ENCODE measurements at regions not wholly inside any gene's neighbourhood (a gene's known extent, or its start where the extent isn't known, plus 50 kb on each side); places are given as distances from the start of the nearest gene placed in this dataset.
"Not testable (repeated sequence)": the region's sequence is repeated elsewhere in the genome, so short reads cannot be mapped to it uniquely, and the experiment has no call there.

DNA sequence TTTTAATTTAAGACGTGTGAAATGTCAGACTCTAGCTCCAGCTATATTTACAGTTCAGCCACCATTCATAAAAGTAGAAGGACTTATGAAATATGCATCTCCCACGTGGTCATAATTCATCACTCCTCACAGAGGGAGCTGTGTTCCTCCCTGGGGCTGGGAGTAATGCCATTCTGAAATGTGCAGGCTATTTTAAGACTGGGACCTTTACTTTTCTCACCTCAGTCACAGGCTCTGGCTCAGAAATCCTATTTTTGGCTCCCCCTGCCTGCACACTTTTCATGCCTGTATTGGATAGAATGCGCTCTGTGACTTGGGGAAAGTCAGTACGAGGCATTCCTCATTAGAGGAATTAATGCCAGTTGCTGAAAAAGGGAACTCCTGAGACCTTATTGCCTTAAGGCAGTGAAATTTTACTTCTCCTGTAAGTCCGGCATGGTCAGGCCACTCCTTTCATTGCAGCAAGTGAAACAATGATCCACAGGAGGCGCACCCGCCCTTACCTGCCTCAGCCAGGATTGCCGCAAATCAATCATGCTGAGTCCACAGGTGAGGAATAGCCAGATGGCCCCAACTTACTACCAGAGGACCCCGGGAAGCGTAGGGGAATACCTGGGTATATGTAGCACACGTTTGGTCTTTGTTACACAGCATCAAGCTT, 1133.2 kb upstream of the TMEM132C start:
- no peak for DNase-seq

DNA sequence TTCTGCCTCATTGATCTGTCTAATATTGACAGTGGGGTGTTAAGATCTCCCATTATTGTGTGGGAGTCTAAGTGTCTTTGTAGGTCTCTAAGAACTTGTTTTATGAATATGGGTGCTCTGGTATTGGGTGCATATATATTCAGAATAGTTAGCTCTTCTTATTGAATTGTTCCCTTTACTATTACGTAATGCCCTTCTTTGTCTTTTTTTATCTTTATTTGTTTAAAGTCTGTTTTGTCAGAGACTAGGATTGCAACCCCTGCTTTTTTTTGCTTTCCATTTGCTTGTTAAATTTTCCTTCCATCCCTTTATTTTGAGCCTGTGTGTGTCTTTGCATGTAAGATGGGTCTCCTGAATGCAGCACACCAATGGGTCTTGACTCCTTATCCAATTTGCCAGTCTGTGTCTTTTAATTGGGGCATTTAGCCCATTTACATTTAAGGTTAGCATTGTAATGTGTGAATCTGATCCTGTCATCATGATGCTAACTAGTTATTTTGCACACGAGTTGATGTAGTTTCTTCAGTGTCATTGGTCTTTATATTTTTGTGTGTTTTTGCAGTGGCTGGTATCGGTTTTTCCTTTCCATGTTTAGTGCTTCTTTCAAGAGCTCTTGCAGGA, 1126.0 kb upstream of the TMEM132C start:
- not testable (repeated sequence) for DNase-seq

DNA sequence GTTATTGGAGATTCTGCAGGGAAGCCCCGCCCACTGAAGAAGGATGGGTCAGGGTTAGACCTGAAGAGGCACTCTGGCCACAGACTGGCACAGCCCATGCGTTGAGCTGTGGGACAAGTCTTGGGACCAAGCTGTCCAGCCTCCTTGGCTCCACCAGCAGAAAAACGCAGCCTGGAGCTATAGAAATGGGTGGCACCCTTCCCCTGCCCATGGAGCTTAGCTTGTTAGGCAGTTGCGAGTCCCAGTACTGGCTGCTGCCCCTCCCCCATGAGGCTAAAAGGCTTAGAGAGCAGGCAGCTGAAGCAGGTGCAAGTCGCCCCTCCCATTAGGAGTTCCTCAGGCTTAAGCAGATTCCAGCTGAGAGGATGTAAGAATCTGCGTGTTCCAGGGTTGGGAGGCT, 1124.0 kb upstream of the TMEM132C start:
- no peak for DNase-seq

DNA sequence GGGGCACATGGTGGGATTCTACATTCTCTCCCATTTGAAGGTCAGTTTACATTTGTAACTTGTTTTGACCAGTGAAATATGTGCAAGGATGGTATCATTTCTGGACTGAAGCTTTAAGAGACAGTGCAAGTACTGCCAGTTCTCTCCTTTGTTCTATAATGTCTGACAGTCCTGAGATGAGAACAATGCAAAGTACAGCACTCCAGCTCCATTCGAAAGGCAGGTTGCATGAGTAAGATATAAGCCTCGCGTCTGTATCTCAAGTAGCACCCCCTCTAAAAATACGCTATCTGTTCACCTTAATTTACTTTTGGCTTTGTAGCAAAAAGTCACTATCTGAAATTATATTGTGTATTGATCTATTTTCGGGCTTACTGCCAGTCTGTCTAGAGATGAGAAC, 1122.2 kb upstream of the TMEM132C start:
- DNase-seq, result no peak

DNA sequence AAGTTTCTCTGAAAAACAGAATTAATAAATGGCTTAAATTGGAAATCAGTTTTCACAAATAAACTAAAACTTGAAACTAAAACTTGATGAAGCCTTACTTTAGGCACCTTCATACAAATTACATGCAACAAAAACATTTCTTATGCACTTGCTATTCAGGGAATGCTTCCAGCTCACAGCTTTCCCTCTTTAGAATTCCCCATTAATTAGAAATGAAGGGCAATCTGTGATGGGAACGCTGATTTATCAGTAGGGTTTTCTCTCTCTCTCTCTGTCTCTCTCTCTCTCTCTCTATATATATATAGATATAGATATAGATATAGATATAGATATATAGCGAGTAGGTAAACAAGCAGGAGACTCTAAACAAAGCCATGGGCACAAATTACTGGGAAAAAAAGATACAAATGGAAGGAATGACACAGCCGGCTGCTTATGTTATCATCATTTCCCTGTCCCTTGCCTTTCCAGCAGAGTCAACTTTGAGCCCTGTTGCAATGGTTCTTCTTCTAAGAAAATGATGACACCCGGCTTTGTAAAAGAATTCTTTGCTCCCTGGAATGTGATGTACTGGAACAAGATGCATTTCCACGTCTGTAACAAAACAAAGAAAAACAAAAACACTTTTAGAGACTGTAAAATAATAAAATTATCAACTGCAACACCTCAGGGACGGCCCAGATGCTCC, 1121.6 kb upstream of the TMEM132C start:
- no peak for DNase-seq

DNA sequence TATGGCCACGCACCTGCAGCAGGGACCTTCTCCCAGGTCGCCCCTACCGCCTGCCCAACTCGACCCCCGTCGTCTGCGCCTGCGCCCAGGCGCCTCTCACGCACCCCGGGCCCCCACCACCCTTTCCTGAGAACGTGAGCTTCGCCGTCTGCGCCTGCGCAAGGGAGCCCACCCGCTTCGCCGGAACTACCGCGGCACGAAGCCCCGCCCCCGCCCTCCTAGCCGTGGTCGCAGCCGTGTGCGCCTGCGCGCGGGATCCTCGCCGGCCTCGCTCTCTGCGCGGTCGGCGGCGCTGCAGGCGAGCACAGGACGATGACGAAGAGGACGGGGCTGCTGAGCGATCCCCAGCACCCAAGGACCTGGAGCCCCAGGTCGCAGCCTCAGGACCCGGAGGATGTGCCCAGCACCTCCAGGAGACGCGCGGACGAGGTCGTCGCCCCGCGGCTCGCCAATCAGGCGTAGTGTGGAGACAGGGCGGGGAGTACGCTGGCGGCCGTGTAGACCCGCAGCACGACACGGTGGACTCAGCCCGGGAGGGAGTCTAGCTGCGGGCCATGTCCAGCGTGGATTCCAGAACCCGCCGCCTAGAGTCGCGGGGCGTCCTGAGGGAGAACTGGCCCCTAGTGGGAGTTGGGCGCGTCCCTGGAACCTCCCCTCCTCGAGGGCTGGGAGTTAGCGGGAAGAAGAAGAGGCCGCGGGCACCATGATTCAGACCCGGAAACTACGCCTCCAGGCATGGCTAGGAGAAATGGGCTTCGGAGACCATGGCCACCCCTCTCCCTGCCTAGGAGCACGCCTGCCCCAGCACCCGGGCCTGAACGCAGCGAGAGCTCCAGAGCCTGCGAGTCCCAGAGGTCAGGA, 1120.8 kb upstream of the TMEM132C start:
- peak; percentile 78 to 81 for DNase-seq

DNA sequence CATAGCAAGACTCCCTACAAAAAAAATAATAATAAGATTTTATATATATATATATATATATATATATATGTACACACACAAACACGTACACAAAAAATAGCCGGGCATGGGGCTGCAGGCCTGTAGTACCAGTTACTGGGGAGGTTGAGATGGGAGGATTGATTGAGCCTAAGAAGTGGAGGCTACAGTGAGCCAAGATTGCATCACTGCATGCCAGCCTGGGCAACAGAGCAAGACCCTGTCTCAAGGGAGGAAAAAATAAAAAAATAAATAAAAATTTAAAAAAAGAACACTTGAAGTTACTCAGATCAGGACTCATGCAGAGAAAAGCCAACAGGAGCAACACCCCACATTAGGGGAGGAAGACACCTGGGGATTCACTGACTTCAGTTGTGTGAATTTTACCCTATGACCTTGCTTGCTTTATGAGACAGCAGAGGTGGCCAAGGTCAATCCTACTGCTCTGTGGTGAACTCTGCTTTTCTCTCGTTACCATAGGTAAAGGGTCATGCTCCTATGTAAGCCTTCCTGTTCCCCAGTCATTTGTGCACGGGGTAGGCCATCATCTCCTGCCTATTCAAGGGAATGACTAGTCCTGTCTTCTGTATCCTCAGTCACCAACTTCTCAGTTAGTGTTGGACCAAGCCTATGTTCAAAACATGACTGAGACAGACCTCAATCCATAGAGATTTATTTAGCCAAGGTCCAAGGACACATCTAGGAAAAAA, 1119.8 kb upstream of the TMEM132C start:
- no peak for DNase-seq

DNA sequence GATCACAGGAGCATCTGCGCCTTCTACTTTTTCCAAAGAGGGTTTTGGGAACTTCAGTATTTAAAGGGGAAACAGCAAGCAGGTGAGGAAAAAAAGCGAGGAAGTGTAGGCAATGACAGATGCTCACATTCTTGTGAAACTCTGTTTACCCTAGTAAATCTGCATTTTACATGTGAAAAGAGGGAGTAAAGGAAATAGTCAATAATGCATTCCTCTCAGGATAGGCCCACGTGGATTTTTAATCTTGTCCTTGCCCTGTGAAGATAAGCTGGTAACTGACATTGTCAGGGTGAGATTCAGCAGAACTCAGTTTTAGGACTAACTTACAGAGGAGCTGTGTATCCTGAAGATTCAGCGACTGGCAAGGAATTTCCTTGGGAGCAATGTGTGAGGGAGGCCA, 1119.2 kb upstream of the TMEM132C start:
- no peak for DNase-seq

DNA sequence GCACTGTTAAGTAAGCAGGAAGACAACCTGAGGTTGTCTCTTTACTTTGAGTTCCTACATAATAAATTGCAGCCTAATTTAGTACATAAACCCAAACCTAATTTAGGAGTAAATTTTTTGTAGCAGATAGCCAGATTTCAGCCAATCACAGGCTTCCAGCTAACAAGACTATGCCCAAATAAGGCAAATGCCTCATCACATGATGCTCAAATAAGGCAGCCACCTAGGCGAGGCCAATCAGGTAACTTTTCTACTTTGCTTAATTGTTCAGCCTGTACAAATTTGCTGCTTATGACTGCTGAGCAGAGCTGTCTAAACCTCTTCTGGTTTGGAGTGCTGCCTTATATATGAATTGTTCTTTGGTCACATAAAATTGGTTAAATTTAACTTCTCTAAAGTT, 1118.7 kb upstream of the TMEM132C start:
- DNase-seq, result no peak

DNA sequence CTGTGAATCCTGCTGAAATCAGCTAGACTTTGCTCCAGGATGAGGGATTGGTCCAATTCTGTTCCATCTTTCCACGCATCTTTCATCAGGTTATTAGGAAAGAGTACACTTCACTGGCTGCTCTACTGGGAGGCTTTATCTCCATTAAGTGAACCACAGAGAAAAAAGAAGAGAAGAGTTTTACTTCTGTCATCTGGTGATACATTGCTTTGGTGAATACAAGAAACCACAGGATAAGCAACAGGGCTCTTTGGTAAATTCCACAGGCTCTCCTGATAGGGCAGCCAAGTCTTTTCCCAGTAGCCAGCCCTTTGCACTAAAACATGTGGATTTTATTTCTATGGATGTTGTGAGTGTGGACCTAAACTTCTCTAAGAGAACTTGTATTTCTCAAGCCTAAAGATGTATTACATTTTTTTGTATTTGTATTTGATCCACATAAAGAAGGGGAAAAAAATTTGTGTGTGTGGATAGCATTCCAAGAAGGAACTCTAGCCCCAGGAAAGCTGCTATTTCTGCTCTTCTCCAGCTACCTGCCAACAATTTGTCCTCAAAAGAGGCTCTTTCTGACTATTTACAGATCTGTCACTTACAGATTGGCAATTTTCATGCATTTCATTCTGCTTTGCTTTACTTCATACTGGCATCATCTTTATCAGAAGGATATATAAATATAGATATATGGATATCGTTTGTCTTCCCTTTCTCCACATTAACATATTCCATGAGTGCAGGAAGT, 1117.6 kb upstream of the TMEM132C start:
- DNase-seq, result no peak

DNA sequence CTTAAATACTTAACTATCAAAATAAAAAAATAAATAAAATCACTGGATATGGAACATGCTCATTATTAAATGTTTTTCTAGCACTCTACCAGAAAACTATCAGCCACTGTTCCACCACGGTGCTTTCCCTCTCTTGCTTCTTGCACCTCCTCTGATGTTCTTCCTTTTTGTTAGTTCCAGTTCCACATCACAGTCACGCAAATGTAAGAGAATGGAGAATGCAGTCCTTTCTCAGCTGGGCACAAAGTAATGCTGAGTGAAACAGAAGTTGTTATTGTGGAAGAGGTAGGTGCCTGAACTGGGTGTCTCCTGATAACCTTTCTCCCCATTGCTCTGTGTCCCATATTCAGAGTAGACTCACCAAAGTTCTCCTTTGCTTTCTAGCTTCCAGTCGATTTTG, 1116.9 kb upstream of the TMEM132C start:
- DNase-seq, result no peak

DNA sequence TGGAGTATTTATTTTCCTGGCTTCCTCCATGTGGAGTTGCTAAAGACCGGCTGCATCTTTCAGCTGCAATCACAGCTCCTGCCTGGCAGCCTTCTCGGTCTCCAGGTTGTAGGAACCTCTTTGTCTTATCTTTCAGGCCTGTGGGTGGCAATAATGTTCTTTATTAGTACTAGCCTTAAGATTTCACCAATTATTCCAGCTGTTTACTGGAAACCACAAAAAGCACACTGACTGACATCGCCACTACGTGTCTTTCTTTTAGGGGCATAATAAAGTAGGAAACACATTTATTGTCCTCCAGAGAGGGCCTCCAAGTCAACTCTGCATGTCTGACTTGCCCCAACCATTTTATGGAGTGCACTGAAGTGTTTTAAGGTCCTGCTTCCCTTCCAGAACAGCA, 1116.5 kb upstream of the TMEM132C start:
- no peak for DNase-seq

DNA sequence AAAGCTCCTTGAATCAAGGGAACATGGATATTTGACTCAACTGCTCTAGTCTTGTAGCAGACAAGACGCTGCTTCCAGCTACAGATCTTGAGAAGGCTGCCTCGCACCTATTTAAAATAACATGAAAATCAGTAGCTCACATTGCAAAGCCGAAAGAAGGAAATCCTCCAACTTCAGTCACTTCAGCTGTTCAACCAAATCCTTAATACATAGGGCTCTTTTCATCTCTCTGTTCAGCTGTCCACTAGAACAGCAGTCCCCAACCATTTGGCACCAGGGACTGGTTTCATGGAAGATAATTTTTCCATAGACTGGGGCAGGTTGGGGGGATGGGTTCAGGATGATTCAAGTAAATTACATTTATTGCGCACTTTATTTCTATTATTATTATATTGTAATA, 1116.0 kb upstream of the TMEM132C start:
- DNase-seq, result no peak

DNA sequence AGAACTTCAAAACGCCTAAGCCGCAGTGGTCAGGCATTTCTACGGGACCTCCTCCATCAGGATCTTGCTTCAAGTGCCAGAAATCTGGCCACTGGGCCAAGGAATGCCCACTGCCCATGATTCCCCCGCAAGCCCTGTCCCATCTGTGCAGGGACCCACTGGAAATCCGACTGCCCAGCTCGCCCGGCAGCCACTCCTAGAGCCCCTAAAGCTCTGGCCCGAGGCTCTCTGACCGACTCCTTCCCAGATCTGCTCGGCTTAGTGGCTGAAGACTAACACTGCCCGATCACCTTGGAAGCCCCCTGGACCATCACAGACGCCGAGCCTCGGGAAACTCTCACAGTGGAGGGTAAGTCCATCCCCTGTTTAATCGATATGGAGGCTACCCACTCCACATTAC, 1113.0 kb upstream of the TMEM132C start:
- no peak for DNase-seq

DNA sequence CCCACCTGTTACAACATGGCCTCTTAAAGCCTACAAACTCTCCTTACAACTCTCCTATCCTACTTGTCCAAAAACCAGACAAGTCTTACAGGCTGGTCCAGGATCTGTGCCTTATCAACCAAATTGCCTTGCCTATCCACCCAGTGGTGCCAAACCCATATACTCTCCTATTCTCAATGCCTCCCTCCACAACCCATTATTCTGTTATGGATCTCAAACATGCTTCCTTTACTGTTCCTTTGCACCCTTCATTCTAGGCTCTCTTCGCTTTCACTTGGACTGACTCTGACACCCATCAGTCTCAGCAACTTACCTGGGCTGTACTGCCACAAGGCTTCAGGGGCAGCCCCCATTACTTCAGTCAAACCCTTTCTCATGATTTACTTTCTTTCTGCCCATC, 1112.1 kb upstream of the TMEM132C start:
- not testable (repeated sequence) for DNase-seq

DNA sequence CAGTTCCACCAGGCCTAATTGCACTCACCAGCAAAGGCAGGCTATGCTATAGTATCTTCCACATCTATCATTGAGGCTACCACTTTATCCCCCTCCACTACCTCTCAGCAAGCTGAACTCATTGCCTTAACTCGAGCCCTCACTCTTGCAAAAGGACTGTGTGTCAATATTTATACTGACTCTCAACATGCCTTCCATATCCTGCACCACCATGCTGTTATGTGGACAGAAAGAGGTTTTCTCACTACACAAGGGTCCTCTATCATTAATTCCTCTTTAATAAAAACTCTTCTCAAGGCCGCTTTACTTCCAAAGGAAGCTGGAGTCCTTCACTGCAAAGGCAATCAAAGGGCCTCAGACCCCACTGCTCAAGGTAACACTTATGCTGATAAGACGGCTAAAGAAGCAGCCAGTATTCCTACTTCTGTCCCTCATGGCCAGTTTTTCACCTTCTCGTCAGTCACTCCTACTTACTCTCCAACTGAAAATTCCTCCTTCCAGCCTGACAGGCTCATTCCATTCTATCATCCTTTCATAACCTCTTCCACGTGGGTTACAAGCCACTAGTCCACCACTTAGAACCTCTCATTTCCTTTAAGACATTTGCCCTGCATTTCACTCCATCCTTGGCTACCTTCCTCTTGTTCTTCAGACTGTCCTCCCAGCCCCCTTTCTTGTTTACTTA, 1110.9 kb upstream of the TMEM132C start:
- DNase-seq, result not testable (repeated sequence)

DNA sequence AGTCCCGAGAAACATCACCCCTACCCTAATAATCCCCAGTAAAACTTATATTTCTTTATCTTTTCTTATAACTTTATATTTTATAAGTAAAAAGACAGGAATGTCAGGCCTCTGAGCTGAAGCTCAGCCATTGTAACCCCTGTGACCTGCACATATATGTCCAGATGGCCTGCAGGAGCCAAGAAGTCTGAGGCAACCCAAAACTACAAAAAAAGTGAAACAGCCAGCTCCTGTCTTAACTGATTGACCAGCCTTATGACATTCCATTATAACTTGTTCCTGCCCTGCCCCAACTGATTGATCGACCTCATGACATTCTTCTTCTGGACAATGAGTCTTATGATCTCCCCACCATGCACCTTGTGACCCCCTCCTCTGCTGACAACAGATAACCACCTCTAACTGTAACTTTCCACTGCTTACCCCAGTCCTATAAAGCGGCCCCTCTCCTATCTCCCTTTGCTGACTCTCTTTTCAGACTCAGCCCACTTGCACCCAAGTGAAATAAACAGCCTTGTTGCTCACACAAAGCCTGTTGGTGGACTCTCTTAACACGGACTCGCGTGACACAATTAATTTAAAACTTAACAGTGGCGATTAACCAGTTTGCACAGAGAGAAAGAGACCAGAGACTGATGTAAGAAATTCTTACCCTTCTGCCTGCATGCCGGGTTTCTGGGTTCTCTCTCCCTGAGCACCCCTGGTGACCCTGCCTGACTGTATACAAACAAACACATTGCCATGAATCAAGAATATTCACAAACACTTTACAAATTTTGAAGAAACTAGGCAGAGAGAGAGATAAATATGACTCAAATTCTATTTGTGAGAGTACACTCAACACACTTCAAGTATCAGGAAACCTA, 1109.2 kb upstream of the TMEM132C start:
- not testable (repeated sequence) for DNase-seq

DNA sequence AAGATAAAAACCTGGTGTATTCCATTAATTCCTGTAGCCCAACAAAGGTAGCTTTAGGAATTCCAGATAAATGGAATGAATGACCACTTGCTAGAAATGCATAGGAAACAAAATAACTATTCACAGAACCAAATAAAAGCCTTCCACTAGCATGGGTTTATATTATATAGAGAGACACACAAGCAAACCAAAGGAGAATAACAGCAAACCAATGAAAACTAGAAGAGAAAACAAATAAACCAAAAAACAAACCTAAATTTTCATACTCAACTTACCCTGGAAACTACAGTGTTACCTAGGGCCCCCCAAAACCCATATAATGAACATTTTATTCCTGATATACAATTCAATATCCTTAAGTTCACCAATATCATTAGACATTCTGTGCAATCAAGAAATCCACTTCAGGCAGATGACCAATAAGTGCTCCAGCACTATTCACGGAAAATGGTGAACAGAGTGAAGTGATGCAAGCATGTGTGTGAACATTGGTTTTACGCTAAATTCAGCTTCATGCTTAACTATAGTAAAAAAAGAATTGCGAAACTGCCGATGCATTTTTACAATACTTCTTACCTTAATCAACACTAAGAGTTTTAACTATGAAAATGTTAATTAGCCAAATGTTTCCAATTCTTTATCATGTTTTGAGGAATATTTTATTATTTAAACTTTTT, 1108.4 kb upstream of the TMEM132C start:
- DNase-seq, result no peak

DNA sequence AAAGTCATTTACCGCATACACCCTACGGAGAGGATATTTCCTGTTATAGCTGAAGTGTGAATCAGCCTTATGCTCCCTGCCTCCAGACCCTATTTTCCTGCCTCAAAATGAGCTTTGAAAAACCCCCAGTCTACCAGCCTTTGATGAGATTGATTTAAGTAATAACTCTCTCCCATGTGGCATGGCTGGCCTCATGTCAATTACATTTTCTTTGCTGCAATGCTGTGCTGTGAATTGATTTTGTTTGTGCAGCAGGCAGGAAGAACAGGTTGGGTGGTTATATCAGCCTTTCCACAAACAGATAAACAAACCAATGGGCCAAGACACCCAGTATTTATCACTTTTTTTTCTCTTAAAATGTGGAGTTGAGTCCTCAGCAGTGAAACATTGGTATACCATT, 1105.5 kb upstream of the TMEM132C start:
- no peak for DNase-seq

DNA sequence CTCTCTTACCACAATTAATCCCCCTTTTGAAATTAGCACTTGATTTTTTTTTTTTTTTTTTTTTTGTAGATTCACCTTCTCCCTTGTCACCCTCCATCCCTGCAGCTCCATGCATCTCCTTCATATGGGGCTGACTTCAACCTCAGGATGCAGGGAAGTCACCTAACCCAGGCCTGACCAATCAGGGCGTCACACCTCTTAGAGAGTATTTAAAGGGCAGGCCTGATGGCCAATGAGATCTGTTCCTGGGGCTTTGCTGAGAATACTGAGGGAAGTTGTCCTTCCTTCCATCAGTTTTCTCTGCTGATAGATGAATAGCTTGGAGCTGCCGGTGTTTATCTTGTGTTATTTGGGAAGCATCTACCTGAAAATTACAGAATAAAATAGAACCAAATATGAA, 1104.7 kb upstream of the TMEM132C start:
- DNase-seq, result no peak

All from CD4-positive, alpha-beta T cell treated with Interleukin-4 for 1 hour (primary cell).